Upper lobe of right lung (tissue), 1 donor: ENCODE measurements at regions not wholly inside any gene's neighbourhood (a gene's known extent, or its start where the extent isn't known, plus 50 kb on each side); places are given as distances from the start of the nearest gene placed in this dataset.

Experiments
- ATAC-seq: fragments of 200-7000 bp; cut with Tn5 transposase; one replicate; pipeline ENCODE4 v1.9.1; 2020; ENCODE audit warnings: mild to moderate bottlenecking, moderate library complexity
- DNase-seq: peaks from one replicate; pipeline ENCODE4 v3.0.0-alpha.2; 2020
- H3K27ac ChIP-seq: fragments of 200-600 bp; one replicate; pipeline ENCODE4 v1.8.0; 2022
- H3K27me3 ChIP-seq: fragments of 200-600 bp; one replicate; pipeline ENCODE4 v1.8.0; 2022; ENCODE audit warnings: mild to moderate bottlenecking
- H3K36me3 ChIP-seq: fragments of 200-600 bp; one replicate; pipeline ENCODE4 v1.8.0; 2022
- H3K4me1 ChIP-seq: fragments of 200-600 bp; one replicate; pipeline ENCODE4 v1.8.0; 2022
- H3K4me3 ChIP-seq: fragments of 200-600 bp; one replicate; pipeline ENCODE4 v1.8.0; 2022; ENCODE audit warnings: mild to moderate bottlenecking
- H3K9me3 ChIP-seq: fragments of 200-600 bp; one replicate; pipeline ENCODE4 v1.8.0; 2022
- intact Hi-C: fragments of 100-400 bp; cut with DNase I; formaldehyde crosslinking; loops from one replicate; pipeline ENCODE4 v1.11.0; 2022
- TF ChIP-seq, protein P1 (sequence below): fragments of 200-600 bp; IDR thresholded peaks from one replicate; pipeline ENCODE4 v1.8.0; 2022; ENCODE audit warnings: antibody characterized with exemption
- donor health status: DM: no; HTN: yes; CAD: no; lungs with severe emphysema.

- DNase-seq (no peak), ATAC-seq (no peak)
- TF ChIP-seq, protein P1, sequence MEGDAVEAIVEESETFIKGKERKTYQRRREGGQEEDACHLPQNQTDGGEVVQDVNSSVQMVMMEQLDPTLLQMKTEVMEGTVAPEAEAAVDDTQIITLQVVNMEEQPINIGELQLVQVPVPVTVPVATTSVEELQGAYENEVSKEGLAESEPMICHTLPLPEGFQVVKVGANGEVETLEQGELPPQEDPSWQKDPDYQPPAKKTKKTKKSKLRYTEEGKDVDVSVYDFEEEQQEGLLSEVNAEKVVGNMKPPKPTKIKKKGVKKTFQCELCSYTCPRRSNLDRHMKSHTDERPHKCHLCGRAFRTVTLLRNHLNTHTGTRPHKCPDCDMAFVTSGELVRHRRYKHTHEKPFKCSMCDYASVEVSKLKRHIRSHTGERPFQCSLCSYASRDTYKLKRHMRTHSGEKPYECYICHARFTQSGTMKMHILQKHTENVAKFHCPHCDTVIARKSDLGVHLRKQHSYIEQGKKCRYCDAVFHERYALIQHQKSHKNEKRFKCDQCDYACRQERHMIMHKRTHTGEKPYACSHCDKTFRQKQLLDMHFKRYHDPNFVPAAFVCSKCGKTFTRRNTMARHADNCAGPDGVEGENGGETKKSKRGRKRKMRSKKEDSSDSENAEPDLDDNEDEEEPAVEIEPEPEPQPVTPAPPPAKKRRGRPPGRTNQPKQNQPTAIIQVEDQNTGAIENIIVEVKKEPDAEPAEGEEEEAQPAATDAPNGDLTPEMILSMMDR: no peak
- H3K27ac ChIP-seq: no peak overlapping the region
- H3K27me3 ChIP-seq: no peaks in the 10 kb centered on the region
- no peaks in the 10 kb centered on the region for H3K4me1 ChIP-seq
- peaks cover 4% of the 10 kb centered on the region for H3K9me3 ChIP-seq
- no peaks in the 10 kb centered on the region for H3K36me3 ChIP-seq
- no peak overlapping the region for H3K4me3 ChIP-seq
- intact Hi-C loops: no loop called here
Observed at GRCh38 chr1:55980582-55980981, 598.8 kb downstream of the PLPP3 start.

- TF ChIP-seq, protein P1: no peak
- H3K9me3 ChIP-seq: peaks cover 4% of the 10 kb centered on the region
- intact Hi-C loops: no loop called here
- H3K27ac ChIP-seq: no peak overlapping the region
- no peaks in the 10 kb centered on the region for H3K27me3 ChIP-seq
- no peak overlapping the region for H3K4me3 ChIP-seq
- no peaks in the 10 kb centered on the region for H3K36me3 ChIP-seq
- ATAC-seq: no peak
- no peak for DNase-seq
- peaks cover 4% of the 10 kb centered on the region for H3K4me1 ChIP-seq
Observed at GRCh38 chr1:55974714-55975441, 604.5 kb downstream of the PLPP3 start.

GRCh38 chr1:55970526-55971110, 608.7 kb downstream of the PLPP3 start:
- H3K27ac ChIP-seq: no peak overlapping the region
- peaks cover 4% of the 10 kb centered on the region for H3K4me1 ChIP-seq
- H3K9me3 ChIP-seq: no peaks in the 10 kb centered on the region
- TF ChIP-seq, protein P1: no peak
- intact Hi-C loops: no loop called here
- H3K27me3 ChIP-seq: no peaks in the 10 kb centered on the region
- no peak overlapping the region for H3K4me3 ChIP-seq
- ATAC-seq (no peak), DNase-seq (no peak)
- H3K36me3 ChIP-seq: no peaks in the 10 kb centered on the region

DNA sequence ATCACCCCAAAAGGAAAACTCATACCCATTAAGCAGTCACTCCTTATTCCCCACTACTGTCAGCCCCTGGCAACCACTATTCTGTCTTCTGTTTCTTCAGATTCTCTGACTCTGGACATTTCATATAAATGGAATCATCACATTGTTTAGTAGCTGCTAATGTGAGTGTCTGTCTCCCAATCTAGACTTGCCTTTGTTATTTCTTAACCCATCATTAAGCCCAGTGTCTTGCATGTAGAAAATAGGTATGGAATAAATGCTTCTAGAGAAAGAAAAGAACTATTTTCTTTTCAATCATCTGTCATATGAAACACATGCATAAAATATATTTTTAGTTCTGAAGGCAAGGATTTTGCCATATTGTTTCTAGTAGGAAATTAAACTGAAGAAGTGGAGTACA, 610.0 kb downstream of the PLPP3 start:
- no peak for ATAC-seq
- H3K27ac ChIP-seq: no peak overlapping the region
- H3K4me1 ChIP-seq: peaks cover 4% of the 10 kb centered on the region
- TF ChIP-seq, protein P1: no peak
- H3K27me3 ChIP-seq: no peaks in the 10 kb centered on the region
- no peaks in the 10 kb centered on the region for H3K9me3 ChIP-seq
- no peak for DNase-seq
- intact Hi-C loops: no loop called here
- no peak overlapping the region for H3K4me3 ChIP-seq
- H3K36me3 ChIP-seq: no peaks in the 10 kb centered on the region

DNA sequence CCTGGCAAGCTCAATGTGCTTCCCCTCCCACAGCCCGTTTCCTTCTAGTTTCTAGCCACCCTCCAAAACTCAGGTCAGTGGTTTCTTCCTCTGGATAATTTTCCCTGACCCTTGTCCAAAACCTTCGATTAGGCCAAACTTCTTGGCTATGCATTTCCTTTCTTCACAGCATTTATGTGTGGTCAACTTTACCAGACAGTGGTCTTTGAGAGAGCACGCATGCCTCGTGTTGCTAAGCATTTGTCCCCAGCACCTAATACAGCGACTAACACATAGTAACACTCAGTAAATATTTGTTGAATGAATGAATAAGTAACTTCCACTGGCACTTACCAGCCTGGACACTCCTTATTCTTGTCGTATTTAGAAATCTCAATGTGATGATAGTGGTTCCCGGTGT, 610.7 kb downstream of the PLPP3 start:
- Histone ChIP-seq H3K27me3 (no peaks in the 10 kb centered on the region), H3K4me3 (no peak overlapping the region), H3K27ac (no peak overlapping the region), H3K36me3 (no peaks in the 10 kb centered on the region), H3K4me1 (no peaks in the 10 kb centered on the region), H3K9me3 (no peaks in the 10 kb centered on the region)
- no peak for DNase-seq
- TF ChIP-seq, protein P1: no peak
- intact Hi-C loops: no loop called here
- ATAC-seq: no peak
